ENCODE measurements at regions not wholly inside any gene's neighbourhood (a gene's known extent, or its start where the extent isn't known, plus 50 kb on each side); places are given as distances from the start of the nearest gene placed in this dataset.

DNA sequence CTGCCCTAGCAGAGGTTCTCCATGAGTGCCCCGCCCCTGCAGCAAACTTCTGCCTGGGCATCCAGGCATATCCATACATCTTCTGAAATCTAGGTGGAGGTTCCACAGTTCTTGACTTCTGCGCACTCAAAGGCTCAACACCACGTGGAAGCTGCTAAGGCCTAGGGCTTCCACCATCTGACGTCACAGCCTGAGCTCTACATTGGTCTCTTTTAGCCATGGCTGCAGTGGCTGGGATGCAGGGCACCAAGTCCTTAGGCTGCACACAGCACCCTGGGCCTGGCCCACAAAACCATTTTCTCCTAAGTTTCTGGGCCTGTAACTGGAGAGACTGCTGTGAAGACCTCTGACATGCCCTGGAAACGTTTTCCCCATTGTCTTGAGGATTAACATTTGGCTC lies 272.6 kb upstream of the PLXNA2 start:
- TF ChIP-seq ZNF138 (tag by site-specific recombination; IDR thresholded peaks at IDR 0.05; ENCODE audit: borderline replicate concordance): no peak
- TF ChIP-seq, protein P1, sequence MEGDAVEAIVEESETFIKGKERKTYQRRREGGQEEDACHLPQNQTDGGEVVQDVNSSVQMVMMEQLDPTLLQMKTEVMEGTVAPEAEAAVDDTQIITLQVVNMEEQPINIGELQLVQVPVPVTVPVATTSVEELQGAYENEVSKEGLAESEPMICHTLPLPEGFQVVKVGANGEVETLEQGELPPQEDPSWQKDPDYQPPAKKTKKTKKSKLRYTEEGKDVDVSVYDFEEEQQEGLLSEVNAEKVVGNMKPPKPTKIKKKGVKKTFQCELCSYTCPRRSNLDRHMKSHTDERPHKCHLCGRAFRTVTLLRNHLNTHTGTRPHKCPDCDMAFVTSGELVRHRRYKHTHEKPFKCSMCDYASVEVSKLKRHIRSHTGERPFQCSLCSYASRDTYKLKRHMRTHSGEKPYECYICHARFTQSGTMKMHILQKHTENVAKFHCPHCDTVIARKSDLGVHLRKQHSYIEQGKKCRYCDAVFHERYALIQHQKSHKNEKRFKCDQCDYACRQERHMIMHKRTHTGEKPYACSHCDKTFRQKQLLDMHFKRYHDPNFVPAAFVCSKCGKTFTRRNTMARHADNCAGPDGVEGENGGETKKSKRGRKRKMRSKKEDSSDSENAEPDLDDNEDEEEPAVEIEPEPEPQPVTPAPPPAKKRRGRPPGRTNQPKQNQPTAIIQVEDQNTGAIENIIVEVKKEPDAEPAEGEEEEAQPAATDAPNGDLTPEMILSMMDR (tag by site-specific recombination; IDR thresholded peaks at IDR 0.05): no peak
- no peak for TF ChIP-seq ZNF292 (tag by site-specific recombination; IDR thresholded peaks at IDR 0.05; ENCODE audit: borderline replicate concordance, low read depth)
- TF ChIP-seq ZBTB1 (tag by site-specific recombination; IDR thresholded peaks at IDR 0.05): no peak
- TF ChIP-seq ZNF16 (tag by site-specific recombination; IDR thresholded peaks at IDR 0.05; ENCODE audit: low read depth): no peak
- TF ChIP-seq ZNF26 (tag by site-specific recombination; IDR thresholded peaks at IDR 0.05): no peak
- no peak for TF ChIP-seq YY1 (tag by site-specific recombination; IDR thresholded peaks at IDR 0.05)
- no peak for TF ChIP-seq ZNF184 (tag by site-specific recombination; IDR thresholded peaks at IDR 0.05)
- no peak for TF ChIP-seq ZBTB11 (tag by site-specific recombination; conservative IDR thresholded peaks at IDR 0.05; ENCODE audit: low read depth)
- no peak for TF ChIP-seq ZSCAN30 (tag by site-specific recombination; IDR thresholded peaks at IDR 0.05)
- no peak for TF ChIP-seq ZIC2 (tag by site-specific recombination; IDR thresholded peaks at IDR 0.05)
- no peak for TF ChIP-seq ZNF341 (tag by site-specific recombination; IDR thresholded peaks at IDR 0.05; ENCODE audit: low read depth)
